ENCODE measurements at regions not wholly inside any gene's neighbourhood (a gene's known extent, or its start where the extent isn't known, plus 50 kb on each side); places are given as distances from the start of the nearest gene placed in this dataset.

- TF ChIP-seq EZH2 (IDR thresholded peaks at IDR 0.05; ENCODE audit: low read length) (no peak), CTCF (optimal IDR thresholded peaks at IDR 0.05 in 1 of 3, IDR thresholded peaks at IDR 0.05 in 1 of 3, conservative IDR thresholded peaks at IDR 0.05 in 1 of 3; ENCODE audit: extremely low read depth in 1 of 3, insufficient read depth in 2 of 3, low read length in 3 of 3) (no peak)
- Histone ChIP-seq H3K9me3 (ENCODE audit: control insufficient read depth, low read depth, low read length) (no peaks in the 10 kb centered on the region), H3K9ac (ENCODE audit: control insufficient read depth, extremely low read depth, insufficient read depth, low read length) (no peak overlapping the region), H3K9me1 (ENCODE audit: control insufficient read depth, extremely low read depth, insufficient read depth, low read length) (no peaks in the 10 kb centered on the region), H4K20me1 (ENCODE audit: control insufficient read depth, extremely low read depth, insufficient read depth, low read length) (no peaks in the 10 kb centered on the region), H3K4me2 (ENCODE audit: control insufficient read depth, extremely low read depth, insufficient read depth, low read depth, low read length) (no peak overlapping the region), H2AFZ (ENCODE audit: control insufficient read depth, low read length) (no peak overlapping the region), H3K27me3 (ENCODE audit: control insufficient read depth, extremely low read depth, insufficient read depth, low read length) (no peaks in the 10 kb centered on the region), H3K27ac (ENCODE audit: control insufficient read depth, insufficient read depth, low read length) (no peak overlapping the region), H3K36me3 (ENCODE audit: control insufficient read depth in 2 of 2, extremely low read depth in 1 of 2, insufficient read depth in 2 of 2, low read length in 2 of 2) (no peaks in the 10 kb centered on the region), H3K79me2 (ENCODE audit: control insufficient read depth, insufficient read depth, low read length) (no peaks in the 10 kb centered on the region), H3K4me1 (ENCODE audit: control insufficient read depth, extremely low read depth, insufficient read depth, low read length) (peaks cover 41% of the 10 kb centered on the region), H3K4me3 (ENCODE audit: control insufficient read depth in 2 of 3, extremely low read depth in 1 of 3, insufficient read depth in 2 of 3, low read depth in 1 of 3, low read length in 3 of 3) (no peak overlapping the region)
- DNase-seq (ENCODE audit: low read depth, low spot score) (no peak), FAIRE-seq (no peak)
- dilution Hi-C loops (cut with MboI; ENCODE audit: extremely low pct_ligation_motif_present, low sequenced_read_pairs): no loop called here
Observed at GRCh38 chr4:138312536-138312911, 70.4 kb upstream of the SLC7A11 start.

GRCh38 chr4:138311771-138312535, 69.8 kb upstream of the SLC7A11 start:
- Histone ChIP-seq H3K36me3 (ENCODE audit: control insufficient read depth in 2 of 2, extremely low read depth in 1 of 2, insufficient read depth in 2 of 2, low read length in 2 of 2) (no peaks in the 10 kb centered on the region), H3K9ac (ENCODE audit: control insufficient read depth, extremely low read depth, insufficient read depth, low read length) (no peak overlapping the region), H2AFZ (ENCODE audit: control insufficient read depth, low read length) (peak overlapping the region; percentile 28), H3K27ac (ENCODE audit: control insufficient read depth, insufficient read depth, low read length) (no peak overlapping the region), H3K4me2 (ENCODE audit: control insufficient read depth, extremely low read depth, insufficient read depth, low read depth, low read length) (no peak overlapping the region), H3K4me1 (ENCODE audit: control insufficient read depth, extremely low read depth, insufficient read depth, low read length) (peaks cover 41% of the 10 kb centered on the region), H4K20me1 (ENCODE audit: control insufficient read depth, extremely low read depth, insufficient read depth, low read length) (no peaks in the 10 kb centered on the region), H3K27me3 (ENCODE audit: control insufficient read depth, extremely low read depth, insufficient read depth, low read length) (no peaks in the 10 kb centered on the region), H3K9me1 (ENCODE audit: control insufficient read depth, extremely low read depth, insufficient read depth, low read length) (no peaks in the 10 kb centered on the region), H3K79me2 (ENCODE audit: control insufficient read depth, insufficient read depth, low read length) (no peaks in the 10 kb centered on the region), H3K9me3 (ENCODE audit: control insufficient read depth, low read depth, low read length) (no peaks in the 10 kb centered on the region), H3K4me3 (ENCODE audit: control insufficient read depth in 2 of 3, extremely low read depth in 1 of 3, insufficient read depth in 2 of 3, low read depth in 1 of 3, low read length in 3 of 3) (no peak overlapping the region)
- TF ChIP-seq EZH2 (IDR thresholded peaks at IDR 0.05; ENCODE audit: low read length) (no peak), CTCF (optimal IDR thresholded peaks at IDR 0.05 in 1 of 3, IDR thresholded peaks at IDR 0.05 in 1 of 3, conservative IDR thresholded peaks at IDR 0.05 in 1 of 3; ENCODE audit: extremely low read depth in 1 of 3, insufficient read depth in 2 of 3, low read length in 3 of 3) (no peak)
- no peak for DNase-seq (ENCODE audit: low read depth, low spot score)
- dilution Hi-C loops (cut with MboI; ENCODE audit: extremely low pct_ligation_motif_present, low sequenced_read_pairs): no loop called here
- no peak for FAIRE-seq
